ENCODE measurements at regions not wholly inside any gene's neighbourhood (a gene's known extent, or its start where the extent isn't known, plus 50 kb on each side); places are given as distances from the start of the nearest gene placed in this dataset.

DNA sequence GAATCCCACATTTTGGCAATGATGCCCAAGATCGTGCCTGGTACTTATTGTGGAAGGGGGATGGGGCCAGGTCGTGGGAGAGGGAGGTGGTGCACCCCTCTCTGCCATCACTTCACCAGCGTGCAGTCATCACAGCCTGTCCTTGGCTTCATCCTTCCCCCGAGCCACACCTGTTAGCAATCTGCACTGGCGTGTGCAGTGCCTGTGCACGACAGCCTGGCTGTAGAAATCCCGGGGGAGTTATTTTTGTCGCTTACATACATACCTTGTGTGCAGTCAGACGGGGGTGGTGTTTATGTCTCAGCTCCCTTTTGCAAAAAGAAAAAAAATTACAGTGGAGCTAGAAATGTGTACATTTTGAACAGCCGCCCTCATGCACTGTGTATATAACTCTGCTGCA is 216.0 kb downstream of the TLE3 start:
- intact Hi-C loops (cut with DNase I; ENCODE audit: low total_unique reads): no loop called here
- TF ChIP-seq, protein P1, sequence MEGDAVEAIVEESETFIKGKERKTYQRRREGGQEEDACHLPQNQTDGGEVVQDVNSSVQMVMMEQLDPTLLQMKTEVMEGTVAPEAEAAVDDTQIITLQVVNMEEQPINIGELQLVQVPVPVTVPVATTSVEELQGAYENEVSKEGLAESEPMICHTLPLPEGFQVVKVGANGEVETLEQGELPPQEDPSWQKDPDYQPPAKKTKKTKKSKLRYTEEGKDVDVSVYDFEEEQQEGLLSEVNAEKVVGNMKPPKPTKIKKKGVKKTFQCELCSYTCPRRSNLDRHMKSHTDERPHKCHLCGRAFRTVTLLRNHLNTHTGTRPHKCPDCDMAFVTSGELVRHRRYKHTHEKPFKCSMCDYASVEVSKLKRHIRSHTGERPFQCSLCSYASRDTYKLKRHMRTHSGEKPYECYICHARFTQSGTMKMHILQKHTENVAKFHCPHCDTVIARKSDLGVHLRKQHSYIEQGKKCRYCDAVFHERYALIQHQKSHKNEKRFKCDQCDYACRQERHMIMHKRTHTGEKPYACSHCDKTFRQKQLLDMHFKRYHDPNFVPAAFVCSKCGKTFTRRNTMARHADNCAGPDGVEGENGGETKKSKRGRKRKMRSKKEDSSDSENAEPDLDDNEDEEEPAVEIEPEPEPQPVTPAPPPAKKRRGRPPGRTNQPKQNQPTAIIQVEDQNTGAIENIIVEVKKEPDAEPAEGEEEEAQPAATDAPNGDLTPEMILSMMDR (IDR thresholded peaks at IDR 0.05): no peak
- no peaks in the 10 kb centered on the region for H3K4me1 ChIP-seq
- H3K36me3 ChIP-seq: no peaks in the 10 kb centered on the region
- peaks cover 0 to 38% of the 10 kb centered on the region in 2 donors for H3K27me3 ChIP-seq
- no peak overlapping the region for H3K4me3 ChIP-seq
- no peak for DNase-seq
- H3K27ac ChIP-seq: no peak overlapping the region
- H3K9me3 ChIP-seq: peaks cover 0 to 3% (median 0%) of the 10 kb centered on the region in 3 donors

DNA sequence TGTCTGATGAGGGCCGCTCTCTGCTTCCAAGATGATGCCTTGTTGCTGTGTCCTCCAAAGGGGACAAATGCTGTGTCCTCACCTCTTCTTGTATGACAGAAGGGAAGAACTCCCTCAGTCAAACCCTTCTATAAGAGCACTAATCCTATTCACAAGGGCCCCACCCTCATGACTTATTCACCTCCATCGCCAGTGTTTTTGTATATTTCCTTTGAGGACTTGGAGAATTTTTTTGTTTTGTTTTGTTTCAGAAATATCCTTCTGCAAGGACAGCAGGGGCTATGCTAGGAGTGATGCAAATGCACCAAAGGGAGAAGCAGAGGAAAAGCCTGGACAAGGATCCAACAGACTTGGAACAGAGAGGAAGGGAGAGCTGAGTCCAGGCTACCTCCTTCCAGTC is 214.4 kb downstream of the TLE3 start:
- Histone ChIP-seq H3K4me3 (no peak overlapping the region), H3K27ac (no peak overlapping the region), H3K36me3 (no peaks in the 10 kb centered on the region), H3K9me3 (peaks cover 0 to 3% (median 0%) of the 10 kb centered on the region in 3 donors), H3K27me3 (peaks cover 0 to 33% of the 10 kb centered on the region in 2 donors), H3K4me1 (no peaks in the 10 kb centered on the region)
- DNase-seq: no peak
- intact Hi-C loops (cut with DNase I; ENCODE audit: low total_unique reads): no loop called here
- TF ChIP-seq, protein P1 (IDR thresholded peaks at IDR 0.05): no peak

DNA sequence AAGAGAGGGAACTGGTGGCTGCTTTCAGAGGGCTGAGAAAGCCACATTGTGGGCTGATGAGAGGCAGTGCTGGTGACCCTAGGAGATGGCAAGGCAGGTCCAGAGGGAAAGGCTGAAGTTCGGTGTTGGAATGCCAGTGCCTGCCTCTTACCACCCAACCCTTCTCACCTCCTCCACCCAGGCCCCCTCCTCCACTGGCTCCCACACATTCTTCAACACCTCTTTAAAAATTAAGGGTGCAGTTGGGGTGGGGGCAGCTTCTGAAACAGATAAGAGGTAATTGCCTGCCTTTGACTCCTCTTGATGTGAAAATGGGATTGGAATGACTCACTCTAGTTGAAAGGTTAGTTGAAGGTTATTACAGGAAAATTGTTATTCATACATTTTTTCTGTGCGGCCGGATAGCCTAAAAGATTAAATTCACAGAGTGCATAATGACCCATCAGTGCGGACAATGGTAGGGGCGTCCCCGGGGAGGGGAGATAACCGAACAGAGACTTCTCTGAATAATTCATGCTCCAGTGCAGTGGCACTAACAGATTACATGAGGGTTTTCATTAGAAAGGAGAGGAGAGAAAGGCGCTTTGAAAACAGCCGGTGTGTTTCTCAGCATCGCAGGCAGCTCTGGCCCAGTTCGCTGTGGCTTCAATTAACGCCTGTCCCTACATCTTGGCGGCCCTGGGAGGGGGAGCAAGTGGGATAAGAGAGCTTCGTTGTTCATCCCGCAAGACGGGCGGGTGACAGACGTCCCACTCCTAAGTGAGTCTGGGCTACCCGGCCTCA is 212.4 kb downstream of the TLE3 start:
- intact Hi-C loops (cut with DNase I; ENCODE audit: low total_unique reads): no loop called here
- Histone ChIP-seq H3K36me3 (no peaks in the 10 kb centered on the region), H3K9me3 (peaks cover 0 to 3% (median 0%) of the 10 kb centered on the region in 3 donors), H3K4me1 (no peaks in the 10 kb centered on the region), H3K27ac (no peak overlapping the region), H3K4me3 (no peak overlapping the region), H3K27me3 (peaks cover 0 to 33% of the 10 kb centered on the region in 2 donors)
- DNase-seq: no peak
- TF ChIP-seq, protein P1 (IDR thresholded peaks at IDR 0.05): no peak

DNA sequence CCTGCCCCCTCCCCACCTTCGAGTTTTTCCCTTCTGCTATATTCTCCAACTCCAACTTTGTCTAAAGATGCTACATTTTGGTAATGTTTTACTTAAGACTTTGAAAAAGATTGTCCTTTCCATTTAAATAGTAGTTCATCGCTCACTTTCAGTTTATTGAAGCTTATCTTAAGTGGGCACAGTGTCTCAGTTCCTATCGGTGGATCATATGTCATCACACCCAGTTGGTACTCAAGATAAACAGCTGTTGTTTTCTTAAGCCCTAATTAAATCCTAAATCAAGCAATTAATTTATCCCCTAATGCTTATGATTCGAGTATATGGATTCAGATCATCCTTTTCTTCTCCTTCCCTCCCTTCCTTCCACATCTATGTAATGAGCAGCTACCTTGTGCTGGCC is 210.7 kb downstream of the TLE3 start:
- no peak for DNase-seq
- Histone ChIP-seq H3K4me3 (no peak overlapping the region), H3K27me3 (peaks cover 0 to 27% of the 10 kb centered on the region in 2 donors), H3K27ac (no peak overlapping the region), H3K9me3 (peaks cover 0 to 3% (median 0%) of the 10 kb centered on the region in 3 donors), H3K4me1 (no peaks in the 10 kb centered on the region), H3K36me3 (no peaks in the 10 kb centered on the region)
- intact Hi-C loops (cut with DNase I; ENCODE audit: low total_unique reads): no loop called here
- TF ChIP-seq, protein P1 (IDR thresholded peaks at IDR 0.05): no peak

DNA sequence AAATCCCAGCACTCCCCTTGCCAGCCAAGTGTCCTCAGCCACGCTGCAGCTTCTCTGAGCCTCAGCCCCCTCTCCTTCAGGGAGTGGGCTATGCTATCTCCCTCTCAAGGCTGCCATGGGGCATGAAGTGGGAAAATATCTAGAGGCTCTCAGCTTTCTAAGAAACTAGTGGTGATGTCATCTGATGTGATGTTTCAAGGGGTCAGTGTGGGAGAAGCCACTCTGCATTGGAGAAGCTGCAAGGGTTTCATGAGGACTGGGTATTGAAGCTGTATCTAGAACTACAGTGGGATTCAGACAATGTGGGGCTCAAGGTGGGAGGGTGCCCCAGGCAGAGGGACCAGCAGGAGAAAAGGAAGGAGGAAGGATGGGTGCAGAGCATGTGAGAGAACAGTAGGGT is 210.2 kb downstream of the TLE3 start:
- H3K27me3 ChIP-seq: peaks cover 0 to 22% of the 10 kb centered on the region in 2 donors

More for the DNA sequence above, 210.2 kb downstream of the TLE3 start:
- Histone ChIP-seq H3K4me3 (no peak overlapping the region), H3K9me3 (peaks cover 0 to 3% (median 0%) of the 10 kb centered on the region in 3 donors), H3K36me3 (no peaks in the 10 kb centered on the region), H3K4me1 (no peaks in the 10 kb centered on the region), H3K27ac (no peak overlapping the region)
- intact Hi-C loops (cut with DNase I; ENCODE audit: low total_unique reads): no loop called here
- TF ChIP-seq, protein P1 (IDR thresholded peaks at IDR 0.05): no peak
- no peak for DNase-seq
